T follicular helper cell (primary cell): ENCODE measurements at regions not wholly inside any gene's neighbourhood (a gene's known extent, or its start where the extent isn't known, plus 50 kb on each side); places are given as distances from the start of the nearest gene placed in this dataset.
"Not testable (repeated sequence)": the region's sequence is repeated elsewhere in the genome, so short reads cannot be mapped to it uniquely, and the experiment has no call there.

Experiments
- DNase-seq: peaks from one replicate; pipeline ENCODE4 v3.0.0-alpha.2; 2020; ENCODE audit warnings: low read depth

DNA sequence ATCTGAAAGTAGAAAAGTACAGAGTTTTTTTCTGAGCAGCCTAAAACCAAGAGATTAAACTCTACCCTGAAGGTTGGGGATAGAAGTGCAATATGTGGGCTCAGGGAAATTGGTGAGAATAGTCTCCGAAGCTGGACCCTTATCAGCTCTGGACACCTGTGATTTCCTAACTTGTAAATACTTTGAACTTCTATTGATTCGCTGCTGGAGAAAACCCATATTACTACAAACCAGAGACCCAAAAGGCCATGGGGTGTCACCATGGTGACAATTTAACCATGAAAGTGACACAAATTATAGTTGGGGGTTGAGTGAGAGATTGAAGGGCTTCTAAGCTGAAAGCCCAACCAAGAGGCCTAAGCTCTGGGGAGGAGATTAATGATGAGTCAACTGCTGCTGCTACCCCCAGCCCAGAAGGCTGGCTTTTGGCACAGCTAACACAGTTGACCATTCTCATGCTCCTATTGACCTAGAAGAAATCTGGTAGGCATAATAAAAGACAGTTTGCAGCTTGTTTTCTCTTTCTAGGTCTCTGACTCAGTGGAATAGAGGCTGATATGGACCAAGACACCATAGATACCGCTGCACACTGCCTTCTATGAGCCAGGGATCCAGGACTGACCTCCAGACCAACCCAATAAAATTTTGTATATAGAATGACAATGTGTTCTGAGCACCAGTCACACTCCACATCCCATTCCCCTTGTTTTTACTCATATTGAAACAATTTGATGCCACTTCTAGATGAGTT, 131.9 kb upstream of the FNDC3A start:
- DNase-seq = no peak

- DNase-seq = no peak
Observed at GRCh38 chr13:48844676-48845075, 131.0 kb upstream of the FNDC3A start.

GRCh38 chr13:48849515-48849914, 126.2 kb upstream of the FNDC3A start:
- DNase-seq = no peak

DNA sequence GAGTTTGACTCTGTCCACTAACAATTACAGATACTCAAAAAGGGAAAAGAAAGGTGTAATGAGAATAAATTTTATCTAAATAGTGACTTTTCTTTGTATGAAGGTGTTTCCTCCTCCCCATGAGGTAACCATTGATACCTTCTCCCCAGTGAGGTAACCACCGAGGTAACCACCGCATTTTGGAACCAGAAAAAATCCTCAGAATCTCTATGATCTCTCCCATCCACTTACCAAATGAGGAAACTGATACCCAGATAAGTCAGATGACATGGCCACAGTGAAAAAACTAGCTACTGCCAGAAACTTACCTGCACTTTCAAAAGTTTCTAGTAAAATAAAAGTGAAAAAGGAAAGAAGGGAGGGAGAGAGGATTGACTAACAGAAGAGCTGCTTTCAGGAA, 124.0 kb upstream of the FNDC3A start:
- DNase-seq = no peak

DNA sequence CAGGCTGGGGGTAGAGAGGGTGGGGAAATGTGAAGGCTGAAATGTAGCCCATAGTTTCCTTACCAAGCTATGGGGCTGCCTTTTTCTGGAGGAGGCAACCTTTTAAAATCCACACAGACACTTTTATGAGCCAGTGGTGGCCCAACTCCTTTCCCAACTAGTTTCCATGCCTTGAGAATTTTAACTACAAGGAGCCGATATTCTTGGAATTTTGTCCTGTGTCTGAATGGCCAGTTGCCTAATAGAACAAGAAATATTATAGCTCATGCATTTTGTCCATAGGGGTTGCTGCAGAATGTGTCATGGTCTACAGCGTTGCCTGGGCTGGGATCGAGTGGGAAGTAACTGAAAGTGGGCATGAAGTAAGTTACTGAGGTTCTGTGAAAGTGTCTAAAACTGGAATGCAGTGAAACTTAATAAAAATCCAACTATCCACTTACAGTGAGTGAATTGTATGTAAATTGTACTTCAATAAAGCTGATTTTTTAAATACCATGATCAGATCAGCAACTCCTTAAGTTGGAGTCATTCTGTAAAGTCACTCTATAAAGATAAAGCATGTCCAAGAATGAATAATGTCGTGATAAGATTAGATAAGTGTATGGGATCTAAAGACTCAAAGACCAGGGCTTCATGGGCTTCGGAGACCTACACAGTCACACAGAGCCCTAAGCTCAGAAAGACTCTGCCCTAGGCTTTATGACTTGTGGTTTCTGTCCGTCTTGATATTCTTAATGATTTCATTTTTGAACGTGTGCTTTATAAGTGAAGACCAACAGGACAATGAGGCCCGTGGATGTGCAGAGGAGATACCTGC, 122.6 kb upstream of the FNDC3A start:
- no peak for DNase-seq

DNA sequence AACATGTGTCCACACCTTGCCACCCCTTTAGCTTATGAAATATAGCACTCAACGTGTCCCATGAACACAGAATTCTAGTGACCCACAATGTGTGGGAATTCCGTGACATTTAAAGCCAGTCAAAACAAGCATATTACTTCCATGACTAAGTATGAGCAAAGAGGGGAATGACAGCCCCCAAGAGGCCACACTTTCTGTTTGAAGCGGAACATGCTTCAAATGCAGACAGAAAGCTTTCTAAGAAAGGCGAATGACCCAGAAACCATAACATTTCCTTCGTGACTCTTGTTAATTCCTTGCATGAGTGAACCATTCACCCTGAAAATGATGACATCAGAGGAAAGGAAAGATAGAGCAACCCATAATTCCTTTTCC, 122.0 kb upstream of the FNDC3A start:
- DNase-seq = no peak

DNA sequence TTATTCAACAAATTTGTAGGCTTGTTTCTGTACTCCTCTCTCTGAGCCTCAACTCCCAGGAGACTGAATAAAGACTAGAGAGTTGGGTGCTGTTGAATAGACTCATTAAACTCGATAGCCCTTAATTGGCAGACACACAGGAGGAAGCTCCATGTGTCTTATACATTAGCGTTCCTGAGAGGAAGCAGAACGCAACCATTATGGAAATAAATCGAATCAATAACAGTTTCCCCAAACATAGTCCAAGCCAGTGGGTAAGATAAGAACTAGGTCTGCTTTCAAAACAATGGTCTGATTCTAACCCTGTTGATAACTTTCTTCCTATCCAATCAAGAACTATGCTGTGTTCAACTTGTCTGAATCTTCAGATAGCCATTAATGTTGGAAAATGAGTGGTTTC, 118.1 kb upstream of the FNDC3A start:
- DNase-seq = no peak

DNA sequence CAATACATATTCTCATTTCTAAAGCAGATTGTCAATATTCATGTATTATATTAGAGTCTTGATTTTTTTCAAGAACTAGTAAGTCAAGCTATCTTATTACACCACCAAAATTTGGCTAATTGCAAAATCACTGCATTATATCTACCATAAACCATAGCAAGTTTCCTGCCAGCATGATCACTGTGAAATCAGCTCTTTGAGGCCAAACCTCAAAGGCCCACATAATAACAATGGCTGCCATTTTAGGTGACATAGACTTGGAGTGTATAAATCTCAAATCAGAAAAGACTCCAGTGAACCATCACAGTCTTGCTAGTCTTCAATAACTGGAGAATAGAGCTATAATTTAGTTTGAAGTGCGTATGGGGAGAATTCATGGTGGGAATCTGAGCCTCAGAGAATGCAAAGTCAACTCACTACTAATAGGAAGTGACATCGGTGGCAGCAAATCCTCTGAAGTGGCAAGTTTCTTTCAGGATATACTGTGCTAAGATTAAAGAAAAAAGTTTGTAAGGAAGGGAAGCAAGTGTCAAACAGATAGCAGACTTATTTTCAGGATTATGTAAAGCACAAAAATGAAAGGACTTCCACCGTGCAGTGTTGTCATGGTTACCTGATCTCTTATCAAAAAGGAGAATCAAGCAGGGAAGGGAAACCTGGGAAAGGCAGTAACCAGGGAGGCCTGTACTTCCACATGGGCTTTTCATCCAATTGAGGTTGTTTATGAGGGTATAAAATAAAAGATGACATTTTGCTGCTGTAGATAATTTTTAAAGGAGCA, 117.4 kb upstream of the FNDC3A start:
- DNase-seq = no peak

GRCh38 chr13:48859272-48860105, 116.2 kb upstream of the FNDC3A start:
- DNase-seq = no peak

DNA sequence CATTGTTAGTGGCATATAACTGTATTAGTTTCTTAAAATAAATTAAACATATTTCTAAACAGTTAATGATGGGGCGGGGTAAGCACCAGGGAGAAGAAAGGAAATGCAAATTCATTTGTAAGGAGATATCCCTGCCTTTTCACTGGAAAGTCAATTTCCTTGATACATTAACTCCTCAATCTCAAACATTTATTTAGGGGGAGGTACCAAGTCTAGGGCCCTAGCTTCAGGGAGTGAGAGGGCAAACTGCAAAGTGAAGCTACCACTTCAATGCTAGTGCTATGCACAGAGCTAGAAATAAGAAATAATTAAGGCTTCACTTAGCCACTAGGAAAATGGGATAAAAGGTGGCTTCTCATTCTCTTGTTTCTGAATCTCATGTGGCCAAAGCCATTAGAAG, 115.3 kb upstream of the FNDC3A start:
- no peak for DNase-seq

DNA sequence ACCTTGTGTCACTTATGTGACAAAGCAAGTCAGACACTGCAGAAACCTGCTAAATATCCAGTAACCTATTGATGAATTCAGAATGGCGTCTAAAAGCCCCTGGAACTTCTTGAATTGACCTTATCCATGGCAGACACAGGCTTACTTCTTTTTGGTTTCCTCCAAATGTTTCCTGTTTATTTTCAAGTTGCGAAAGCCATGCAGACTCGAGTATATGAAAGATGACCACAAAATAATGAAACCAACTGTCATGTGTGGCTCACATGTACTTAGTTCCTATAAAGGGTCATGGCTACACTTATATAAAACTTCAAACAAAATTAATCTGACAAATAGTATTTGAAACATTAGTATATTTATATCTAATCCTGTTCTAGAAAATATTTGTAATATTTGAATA, 113.1 kb upstream of the FNDC3A start:
- DNase-seq = no peak

DNA sequence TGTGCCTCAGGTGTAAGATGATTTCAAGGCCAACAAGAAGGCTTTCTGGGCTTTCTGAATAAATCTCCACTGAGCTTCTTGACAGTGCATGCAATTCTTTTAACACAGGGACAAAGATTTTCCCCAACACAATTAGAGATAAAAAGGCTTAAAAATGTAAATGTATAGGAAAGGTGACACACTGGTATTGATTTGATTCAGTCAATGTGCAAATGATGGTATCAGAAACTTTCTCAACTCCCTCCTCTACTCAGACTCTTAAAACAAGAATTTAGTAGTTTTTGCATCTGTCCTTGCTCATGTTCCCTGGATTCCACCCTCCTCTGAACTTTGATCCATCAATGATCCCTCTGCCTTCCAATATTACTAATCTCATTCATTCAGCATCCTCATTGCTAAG, 111.6 kb upstream of the FNDC3A start:
- DNase-seq = no peak

- no peak for DNase-seq
Observed at GRCh38 chr13:48866249-48866648, 109.5 kb upstream of the FNDC3A start.

- no peak for DNase-seq
Observed at GRCh38 chr13:48873081-48873480, 102.6 kb upstream of the FNDC3A start.

DNA sequence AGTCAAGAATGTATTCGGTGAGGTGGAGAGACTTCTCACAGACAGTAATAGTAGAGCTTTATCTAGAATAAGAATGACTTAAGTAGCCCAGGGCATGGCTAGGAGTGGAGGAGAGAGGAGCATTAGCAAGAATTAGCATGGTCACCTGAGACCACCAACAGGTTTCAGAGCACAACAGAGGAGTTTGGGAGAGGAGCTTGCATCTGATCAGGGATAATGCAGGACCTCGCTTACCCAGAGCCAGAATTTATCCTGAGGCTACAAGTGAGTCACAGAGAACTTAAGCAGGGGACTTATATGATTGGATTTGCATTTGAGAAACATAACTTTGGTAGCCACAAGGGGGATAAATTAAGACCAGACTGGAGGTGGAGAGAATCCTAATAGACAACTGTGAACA, 102.1 kb upstream of the FNDC3A start:
- no peak for DNase-seq

- DNase-seq = no peak
Observed at GRCh38 chr13:48874165-48874564, 101.5 kb upstream of the FNDC3A start.

- DNase-seq = no peak
Observed at GRCh38 chr13:48875047-48875446, 100.7 kb upstream of the FNDC3A start.

- no peak for DNase-seq
Observed at GRCh38 chr13:48876289-48876688, 99.4 kb upstream of the FNDC3A start.

DNA sequence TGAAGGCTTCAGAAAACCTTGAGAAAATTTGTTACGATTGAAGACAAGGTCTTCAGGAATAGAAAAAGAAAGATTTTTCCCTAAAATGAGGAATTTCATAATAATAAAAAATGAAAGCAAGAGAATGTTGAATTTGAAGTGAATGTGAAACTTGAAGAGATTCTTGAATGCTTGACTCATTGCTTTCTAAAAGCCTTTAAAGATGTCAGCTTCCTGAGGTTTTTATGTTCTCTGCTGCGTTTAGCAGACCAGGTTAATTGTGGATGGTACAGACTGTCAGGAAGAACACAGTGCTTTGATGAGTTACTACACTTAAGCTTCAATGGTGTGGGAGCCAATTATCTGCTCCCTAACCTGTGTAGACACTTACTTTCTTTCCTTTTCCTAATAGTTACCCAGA, 96.3 kb upstream of the FNDC3A start:
- DNase-seq = no peak

DNA sequence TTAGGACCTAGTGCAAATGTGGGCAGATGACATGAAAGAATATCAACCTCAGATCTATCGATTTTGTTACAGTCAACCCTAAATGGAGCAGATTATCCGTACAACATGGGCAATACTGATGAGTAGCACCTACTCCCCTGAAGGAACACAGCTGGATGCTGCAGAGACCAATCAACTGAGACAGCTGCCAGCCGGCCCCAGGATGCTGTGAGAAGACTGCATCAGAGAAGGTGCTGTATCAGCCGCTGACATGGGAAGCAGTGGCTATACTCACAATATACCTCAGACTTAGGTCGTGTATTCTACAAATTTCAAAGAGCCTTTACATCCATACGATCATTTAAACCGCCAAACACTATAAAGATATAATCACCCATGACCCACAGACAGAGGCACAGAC, 95.9 kb upstream of the FNDC3A start:
- no peak for DNase-seq

- not testable (repeated sequence) for DNase-seq
Observed at GRCh38 chr13:48883786-48884185, 91.9 kb upstream of the FNDC3A start.

GRCh38 chr13:48885027-48885395, 90.7 kb upstream of the FNDC3A start:
- DNase-seq = no peak
